GM12864 (cell line): ENCODE measurements at regions not wholly inside any gene's neighbourhood (a gene's known extent, or its start where the extent isn't known, plus 50 kb on each side); places are given as distances from the start of the nearest gene placed in this dataset.

Source experiments
- DNase-seq: peaks from one replicate; pipeline ENCODE4 v3.0.0-alpha.2; 2011; ENCODE audit warnings: low read depth
- H3K4me3 ChIP-seq: 2 replicates; pipeline ENCODE4 v1.5.1; 2011; ENCODE audit warnings: mild to moderate bottlenecking, low read depth, low read length, control low read depth
- TF ChIP-seq, protein P1 (sequence below): IDR thresholded peaks from 2 replicates; pipeline ENCODE4 v1.5.1; 2011; ENCODE audit warnings: low read depth, mild to moderate bottlenecking, moderate library complexity, low read length, control low read depth, inconsistent platforms; ENCODE audit errors: missing control alignments

GRCh38 chr16:77663711-77664110 is 58.6 kb upstream of the NUDT7 start:
- TF ChIP-seq, protein P1, sequence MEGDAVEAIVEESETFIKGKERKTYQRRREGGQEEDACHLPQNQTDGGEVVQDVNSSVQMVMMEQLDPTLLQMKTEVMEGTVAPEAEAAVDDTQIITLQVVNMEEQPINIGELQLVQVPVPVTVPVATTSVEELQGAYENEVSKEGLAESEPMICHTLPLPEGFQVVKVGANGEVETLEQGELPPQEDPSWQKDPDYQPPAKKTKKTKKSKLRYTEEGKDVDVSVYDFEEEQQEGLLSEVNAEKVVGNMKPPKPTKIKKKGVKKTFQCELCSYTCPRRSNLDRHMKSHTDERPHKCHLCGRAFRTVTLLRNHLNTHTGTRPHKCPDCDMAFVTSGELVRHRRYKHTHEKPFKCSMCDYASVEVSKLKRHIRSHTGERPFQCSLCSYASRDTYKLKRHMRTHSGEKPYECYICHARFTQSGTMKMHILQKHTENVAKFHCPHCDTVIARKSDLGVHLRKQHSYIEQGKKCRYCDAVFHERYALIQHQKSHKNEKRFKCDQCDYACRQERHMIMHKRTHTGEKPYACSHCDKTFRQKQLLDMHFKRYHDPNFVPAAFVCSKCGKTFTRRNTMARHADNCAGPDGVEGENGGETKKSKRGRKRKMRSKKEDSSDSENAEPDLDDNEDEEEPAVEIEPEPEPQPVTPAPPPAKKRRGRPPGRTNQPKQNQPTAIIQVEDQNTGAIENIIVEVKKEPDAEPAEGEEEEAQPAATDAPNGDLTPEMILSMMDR = no peak
- no peak for DNase-seq
- H3K4me3 ChIP-seq = no peak overlapping the region

GRCh38 chr16:77666771-77667170 is 55.5 kb upstream of the NUDT7 start:
- TF ChIP-seq, protein P1 = no peak
- no peak for DNase-seq
- no peak overlapping the region for H3K4me3 ChIP-seq

DNA sequence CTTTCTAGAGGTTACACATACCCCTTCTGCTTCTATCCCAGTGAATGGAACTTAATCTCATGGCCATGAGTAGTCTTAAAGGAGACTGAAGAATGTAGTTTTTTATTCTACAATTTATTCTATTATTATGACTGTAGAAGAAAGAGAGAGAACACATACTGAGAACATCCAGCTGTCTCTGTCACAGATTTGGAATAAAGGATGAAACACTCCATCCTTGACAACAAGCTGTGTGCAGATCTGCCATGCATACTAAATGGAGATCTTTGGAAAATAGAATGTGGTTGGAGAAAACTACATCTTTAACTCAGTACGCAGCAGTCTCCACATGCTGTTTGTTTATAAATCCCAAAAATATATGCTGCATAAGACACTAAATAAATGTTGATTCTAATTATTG is 54.1 kb upstream of the NUDT7 start:
- TF ChIP-seq, protein P1 = no peak
- no peak for DNase-seq
- no peak overlapping the region for H3K4me3 ChIP-seq

DNA sequence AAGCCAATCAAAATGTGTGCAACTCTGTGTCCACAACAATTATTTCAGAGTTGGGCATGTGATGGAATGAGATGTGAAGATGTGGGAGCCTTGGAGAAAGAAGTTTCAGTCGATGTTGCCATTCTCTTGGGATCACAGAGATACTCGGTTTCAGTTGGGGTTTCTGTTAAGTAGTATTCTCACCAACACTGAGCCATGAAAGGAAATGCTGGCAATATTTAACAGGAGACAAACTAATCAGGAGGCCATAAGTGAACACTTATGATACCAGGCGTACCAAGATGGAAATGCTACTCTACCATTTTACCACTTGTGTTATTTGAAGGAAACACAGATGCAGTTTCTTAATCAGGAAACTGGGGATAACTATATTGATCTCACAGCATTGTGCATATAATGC is 53.3 kb upstream of the NUDT7 start:
- no peak for DNase-seq
- TF ChIP-seq, protein P1 = no peak
- no peak overlapping the region for H3K4me3 ChIP-seq
